HUES64 (cell line): ENCODE measurements at regions not wholly inside any gene's neighbourhood (a gene's known extent, or its start where the extent isn't known, plus 50 kb on each side); places are given as distances from the start of the nearest gene placed in this dataset.

Source experiments
- H3K27ac ChIP-seq: 2 replicates; pipeline ENCODE4 v1.7.0; 2013; ENCODE audit warnings: low read depth, low read length, inconsistent platforms
- H3K27me3 ChIP-seq: 2 replicates; pipeline ENCODE4 v1.6.1; 2013; ENCODE audit warnings: mild to moderate bottlenecking, low read length; ENCODE audit not compliant: insufficient read depth
- H3K36me3 ChIP-seq: 2 replicates; pipeline ENCODE4 v1.6.1; 2013; ENCODE audit warnings: mild to moderate bottlenecking, low read length; ENCODE audit not compliant: insufficient read depth
- H3K4me1 ChIP-seq: 2 replicates; pipeline ENCODE4 v1.6.1; 2013; ENCODE audit warnings: mild to moderate bottlenecking, low read length, moderate library complexity; ENCODE audit not compliant: insufficient read depth
- H3K4me3 ChIP-seq: 2 replicates; pipeline ENCODE4 v1.5.1; 2013; ENCODE audit warnings: mild to moderate bottlenecking, low read length, moderate library complexity
- H3K9ac ChIP-seq: 2 replicates; pipeline ENCODE4 v1.6.1; 2013; ENCODE audit warnings: mild to moderate bottlenecking, low read depth, low read length
- H3K9me3 ChIP-seq: 2 replicates; pipeline ENCODE4 v1.6.1; 2013; ENCODE audit warnings: low read depth, low read length; ENCODE audit not compliant: insufficient read depth
- WGBS: fragments of 150-250, 120-280 bp; methylation state at CpG from one replicate; pipeline ENCODE4 v1.1.7; 2013; ENCODE audit warnings: missing lambda C conversion rate; 5-methylcytosine and 5-hydroxymethylcytosine counted together

DNA sequence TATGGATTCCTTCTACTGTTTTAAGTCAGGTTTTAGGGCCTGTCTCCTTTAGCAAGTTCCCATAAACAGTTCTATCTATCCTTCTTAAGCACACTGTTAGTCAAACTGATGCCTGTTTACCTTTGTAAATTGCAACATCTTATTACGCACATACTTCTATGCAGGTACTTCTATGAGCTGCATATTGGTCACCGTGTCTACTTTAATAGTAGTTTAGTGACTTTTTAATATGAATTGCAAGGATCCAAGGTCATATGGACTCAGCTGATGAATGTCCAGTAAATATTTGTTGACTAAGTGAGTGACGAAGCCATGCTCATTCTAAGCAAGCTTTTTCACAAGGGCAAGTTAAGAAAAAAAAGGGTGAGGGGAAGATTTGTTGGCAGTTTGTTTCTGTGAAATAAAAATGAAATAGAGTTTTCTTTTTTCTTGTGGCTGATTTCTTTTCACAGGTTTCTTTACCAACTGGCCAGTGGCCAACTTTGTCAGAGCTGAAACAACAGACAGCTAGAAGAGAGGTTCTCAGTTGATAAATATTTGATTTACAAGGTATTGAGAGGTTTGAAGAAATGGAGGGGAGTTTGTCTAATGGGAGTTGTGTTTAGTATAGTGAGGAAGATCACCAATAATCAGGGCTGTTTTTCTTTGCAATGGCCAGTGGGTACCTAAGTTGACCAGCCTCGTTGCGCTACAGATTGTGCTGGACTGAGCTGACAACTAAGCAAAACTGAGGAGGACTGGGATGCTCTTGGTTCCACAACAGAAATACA, 141.1 kb downstream of the SLC15A5 start:
- Histone ChIP-seq H3K36me3 (no peaks in the 10 kb centered on the region), H3K27me3 (no peaks in the 10 kb centered on the region), H3K9ac (no peak overlapping the region), H3K4me1 (no peaks in the 10 kb centered on the region), H3K27ac (no peak overlapping the region), H3K9me3 (peaks cover 7% of the 10 kb centered on the region; the same call in 1 of the 2 replicates), H3K4me3 (no peak overlapping the region)
- WGBS, result 95% methylated on average over 5 of the region's 5 CpGs

GRCh38 chr12:16135323-16135722, 142.2 kb downstream of the SLC15A5 start:
- WGBS, result 93% methylated on average over 2 of the region's 2 CpGs
- Histone ChIP-seq H3K9ac (no peak overlapping the region), H3K4me3 (no peak overlapping the region), H3K27me3 (no peaks in the 10 kb centered on the region), H3K27ac (no peak overlapping the region), H3K9me3 (peaks cover 7% of the 10 kb centered on the region; the same call in 1 of the 2 replicates), H3K36me3 (no peaks in the 10 kb centered on the region), H3K4me1 (no peaks in the 10 kb centered on the region)

GRCh38 chr12:16130343-16130742, 147.1 kb downstream of the SLC15A5 start:
- WGBS, result no CpG with 5 or more reads among the region's 1 CpG
- Histone ChIP-seq H3K4me3 (no peak overlapping the region), H3K9me3 (peaks cover 7% of the 10 kb centered on the region; the same call in 1 of the 2 replicates), H3K27me3 (no peaks in the 10 kb centered on the region), H3K27ac (no peak overlapping the region), H3K9ac (no peak overlapping the region), H3K36me3 (no peaks in the 10 kb centered on the region), H3K4me1 (no peaks in the 10 kb centered on the region)

DNA sequence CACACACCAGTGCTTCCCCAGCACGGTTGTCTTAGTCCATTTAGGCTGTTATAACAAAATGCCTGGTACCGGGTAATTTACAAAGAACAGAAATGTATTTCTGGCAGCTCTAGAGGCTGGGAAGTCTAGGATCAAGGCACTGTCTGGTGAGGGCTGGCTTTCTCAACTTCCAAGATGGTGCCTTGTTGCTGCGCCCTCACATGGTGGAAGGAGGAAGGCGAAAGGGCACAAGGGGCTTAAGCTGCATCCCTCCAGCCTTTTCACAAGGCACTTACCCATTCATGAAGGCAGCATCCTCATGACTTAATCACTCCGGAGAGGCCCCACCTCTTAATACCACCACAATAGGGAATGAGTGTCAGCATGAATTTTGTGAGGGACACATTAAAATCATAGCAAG, 155.5 kb downstream of the SLC15A5 start:
- no peaks in the 10 kb centered on the region for H3K9me3 ChIP-seq
- H3K4me1 ChIP-seq, result peaks cover 9% of the 10 kb centered on the region
- H3K36me3 ChIP-seq, result no peaks in the 10 kb centered on the region
- no peak overlapping the region for H3K4me3 ChIP-seq
- 78% methylated on average over 5 of the region's 5 CpGs for WGBS
- no peaks in the 10 kb centered on the region for H3K27me3 ChIP-seq
- H3K27ac ChIP-seq, result no peak overlapping the region
- no peak overlapping the region for H3K9ac ChIP-seq

GRCh38 chr12:16119618-16120415, 157.7 kb downstream of the SLC15A5 start:
- H3K27ac ChIP-seq, result no peak overlapping the region
- no peaks in the 10 kb centered on the region for H3K9me3 ChIP-seq
- H3K4me3 ChIP-seq, result no peak overlapping the region
- no peaks in the 10 kb centered on the region for H3K27me3 ChIP-seq
- no peak overlapping the region for H3K9ac ChIP-seq
- no peaks in the 10 kb centered on the region for H3K36me3 ChIP-seq
- H3K4me1 ChIP-seq, result peaks cover 9% of the 10 kb centered on the region
- WGBS, result 83% methylated on average over 5 of the region's 5 CpGs

- Histone ChIP-seq H3K27ac (no peak overlapping the region), H3K9me3 (no peaks in the 10 kb centered on the region), H3K4me3 (no peak overlapping the region), H3K27me3 (no peaks in the 10 kb centered on the region), H3K9ac (no peak overlapping the region; the same call in 1 of the 2 replicates), H3K36me3 (no peaks in the 10 kb centered on the region), H3K4me1 (peaks cover 17% of the 10 kb centered on the region)
Measured at GRCh38 chr12:16118586-16118985, 158.9 kb downstream of the SLC15A5 start.

DNA sequence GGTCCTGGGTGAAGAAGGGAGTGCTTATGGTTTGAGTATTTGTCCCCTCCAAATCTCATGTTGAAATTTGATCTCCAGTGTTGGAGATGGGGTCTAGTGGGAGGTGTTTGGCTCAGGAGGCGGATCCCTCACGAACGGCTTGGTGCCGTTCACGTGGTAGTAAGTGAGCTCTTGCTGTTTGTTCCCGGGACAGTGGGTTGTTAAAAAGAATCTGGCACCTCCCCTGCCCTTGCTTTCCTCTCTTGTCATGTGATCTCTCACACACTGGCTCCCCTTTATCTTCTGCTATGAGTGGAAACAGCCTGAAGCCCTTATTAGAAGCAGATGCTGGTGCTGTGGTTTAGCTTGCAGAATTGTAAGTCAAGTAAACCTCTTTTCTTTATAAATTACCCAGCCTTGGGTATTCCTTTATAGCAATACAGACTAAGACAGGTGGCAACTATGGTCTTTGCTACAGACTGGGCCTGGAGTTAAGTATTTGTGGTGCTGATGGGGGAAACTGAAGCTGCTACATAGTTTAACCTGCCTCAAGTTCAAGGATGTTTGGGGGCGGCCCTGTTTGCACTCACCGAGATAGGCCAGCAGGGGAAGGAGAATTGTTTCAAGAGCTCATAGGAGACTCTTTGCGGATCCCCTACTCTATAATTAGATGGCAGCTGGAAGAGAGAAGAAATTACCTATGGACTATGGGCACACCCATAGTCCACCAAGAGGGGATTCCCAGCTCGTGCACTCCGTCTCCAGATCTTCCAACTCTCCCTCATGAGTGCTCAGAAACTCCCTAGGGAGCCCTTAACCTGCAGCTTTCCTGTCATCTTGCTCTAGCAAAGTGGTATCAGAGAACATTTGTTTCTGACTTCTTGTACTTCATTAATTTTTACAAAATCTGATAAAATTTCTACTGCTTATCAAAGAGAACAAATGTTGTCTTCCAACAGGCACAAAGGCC, 164.6 kb downstream of the SLC15A5 start:
- H3K36me3 ChIP-seq, result no peaks in the 10 kb centered on the region
- H3K27ac ChIP-seq, result no peak overlapping the region; the same call in 1 of the 2 replicates
- H3K9me3 ChIP-seq, result no peaks in the 10 kb centered on the region
- peaks cover 22% of the 10 kb centered on the region for H3K4me1 ChIP-seq
- 36% methylated on average over 11 of the region's 11 CpGs for WGBS
- no peaks in the 10 kb centered on the region for H3K27me3 ChIP-seq
- peak overlapping the region; percentile 43 for H3K4me3 ChIP-seq
- H3K9ac ChIP-seq, result no peak overlapping the region; the same call in 1 of the 2 replicates

GRCh38 chr12:16112130-16112529, 165.4 kb downstream of the SLC15A5 start:
- Histone ChIP-seq H3K9me3 (no peaks in the 10 kb centered on the region), H3K4me1 (peaks cover 22% of the 10 kb centered on the region), H3K9ac (no peak overlapping the region), H3K36me3 (no peaks in the 10 kb centered on the region), H3K27ac (no peak overlapping the region), H3K27me3 (no peaks in the 10 kb centered on the region), H3K4me3 (peak overlapping the region; percentile 43)
- 54% methylated on average over 4 of the region's 4 CpGs for WGBS

DNA sequence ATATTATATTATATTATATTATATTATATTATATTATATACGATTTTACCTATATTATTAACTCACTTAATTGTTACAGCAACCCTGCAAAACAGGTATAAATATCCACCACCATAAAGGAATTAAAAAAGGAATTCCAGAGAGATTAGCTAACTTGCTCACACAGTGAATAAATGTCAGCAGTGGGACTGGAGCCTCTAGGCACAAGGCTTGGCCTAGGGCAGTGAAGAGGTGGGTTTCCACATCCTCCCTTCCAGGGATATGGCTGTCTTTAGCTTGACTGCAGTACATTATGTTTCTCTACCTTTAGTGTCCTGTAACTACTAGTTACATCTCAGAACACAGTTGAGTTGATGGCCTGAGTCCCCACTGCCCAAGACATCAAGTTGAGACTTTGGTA, 166.9 kb downstream of the SLC15A5 start:
- Histone ChIP-seq H3K27ac (no peak overlapping the region), H3K9me3 (no peaks in the 10 kb centered on the region), H3K36me3 (no peaks in the 10 kb centered on the region), H3K9ac (no peak overlapping the region), H3K4me3 (no peak overlapping the region), H3K27me3 (no peaks in the 10 kb centered on the region), H3K4me1 (peaks cover 22% of the 10 kb centered on the region)
- WGBS, result no CpG with 5 or more reads among the region's 1 CpG

DNA sequence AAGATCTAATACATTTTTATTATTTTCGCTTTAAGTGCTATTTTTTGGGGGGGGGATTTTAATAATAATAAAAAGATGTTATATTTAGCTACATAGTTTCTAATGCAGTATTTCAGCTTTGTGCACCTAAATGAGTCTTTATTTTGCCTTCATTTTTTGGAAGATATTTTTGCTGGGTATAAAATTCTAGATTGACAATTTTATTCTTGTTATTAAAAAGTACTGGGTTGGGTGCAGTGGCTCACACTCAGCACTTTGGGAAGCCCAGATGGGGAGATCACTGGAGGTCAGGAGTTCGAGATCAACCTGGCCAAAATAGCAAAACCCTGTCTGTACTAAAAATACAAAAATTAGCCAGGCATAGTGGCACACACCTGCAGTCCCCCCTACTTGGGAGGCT, 173.6 kb downstream of the SLC15A5 start:
- Histone ChIP-seq H3K9me3 (peaks cover 21% of the 10 kb centered on the region; the same call in 1 of the 2 replicates), H3K4me1 (no peaks in the 10 kb centered on the region), H3K27ac (no peak overlapping the region), H3K4me3 (no peak overlapping the region), H3K36me3 (no peaks in the 10 kb centered on the region), H3K9ac (no peak overlapping the region), H3K27me3 (no peaks in the 10 kb centered on the region)
- 78% methylated on average over 1 of the region's 2 CpGs for WGBS
